ENCODE measurements at regions not wholly inside any gene's neighbourhood (a gene's known extent, or its start where the extent isn't known, plus 50 kb on each side); places are given as distances from the start of the nearest gene placed in this dataset.
"Not testable (repeated sequence)": the region's sequence is repeated elsewhere in the genome, so short reads cannot be mapped to it uniquely, and the experiment has no call there.

GRCh38 chr2:167651406-167652151 lies 595.8 kb downstream of the STK39 start:
- intact Hi-C loops (cut with DNase I): no loop called here
- H3K27ac ChIP-seq: no peak overlapping the region
- no peaks in the 10 kb centered on the region for H3K27me3 ChIP-seq
- ATAC-seq (no peak), DNase-seq (no peak)
- H3K4me1 ChIP-seq: no peaks in the 10 kb centered on the region
- no peaks in the 10 kb centered on the region for H3K36me3 ChIP-seq
- TF ChIP-seq CTCF (IDR thresholded peaks at IDR 0.05): no peak
- no peak overlapping the region for H3K4me3 ChIP-seq
- no peaks in the 10 kb centered on the region for H3K9me3 ChIP-seq

DNA sequence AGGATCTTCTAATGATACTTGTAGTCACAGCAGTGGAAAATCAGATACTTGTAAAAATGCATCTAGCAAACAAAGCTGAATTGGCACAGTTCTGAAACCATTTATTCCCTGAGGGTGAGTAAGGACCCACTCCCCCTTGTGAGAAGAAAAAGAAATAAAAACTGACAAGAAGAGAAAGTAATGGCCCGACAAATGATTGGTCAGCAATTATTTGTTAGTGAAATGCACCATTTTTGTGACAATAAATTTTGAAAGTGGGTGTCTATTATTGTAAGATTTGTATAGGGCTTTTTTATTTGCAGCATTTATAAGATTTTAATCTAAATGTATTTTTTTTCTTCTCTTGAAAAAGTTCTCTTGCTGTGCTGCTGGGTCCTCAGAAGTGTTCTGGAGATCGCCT lies 600.8 kb downstream of the STK39 start:
- Histone ChIP-seq H3K27me3 (no peaks in the 10 kb centered on the region), H3K27ac (no peak overlapping the region), H3K4me3 (no peak overlapping the region), H3K36me3 (no peaks in the 10 kb centered on the region), H3K4me1 (no peaks in the 10 kb centered on the region), H3K9me3 (no peaks in the 10 kb centered on the region)
- ATAC-seq (no peak), DNase-seq (no peak)
- TF ChIP-seq CTCF (IDR thresholded peaks at IDR 0.05): no peak
- intact Hi-C loops (cut with DNase I): no loop called here

GRCh38 chr2:167640096-167640495 lies 607.3 kb downstream of the STK39 start:
- intact Hi-C loops (cut with DNase I): no loop called here
- Histone ChIP-seq H3K4me3 (no peak overlapping the region), H3K27ac (no peak overlapping the region), H3K4me1 (no peaks in the 10 kb centered on the region), H3K36me3 (no peaks in the 10 kb centered on the region), H3K27me3 (no peaks in the 10 kb centered on the region), H3K9me3 (no peaks in the 10 kb centered on the region)
- TF ChIP-seq CTCF (IDR thresholded peaks at IDR 0.05): no peak
- ATAC-seq: no peak
- no peak for DNase-seq

- no peaks in the 10 kb centered on the region for H3K36me3 ChIP-seq
- ATAC-seq (no peak), DNase-seq (no peak)
- H3K27me3 ChIP-seq: no peaks in the 10 kb centered on the region
- no peaks in the 10 kb centered on the region for H3K4me1 ChIP-seq
- H3K4me3 ChIP-seq: no peak overlapping the region
- intact Hi-C loops (cut with DNase I): no loop called here
- no peak overlapping the region for H3K27ac ChIP-seq
- no peaks in the 10 kb centered on the region for H3K9me3 ChIP-seq
- no peak for TF ChIP-seq CTCF (IDR thresholded peaks at IDR 0.05)
These were observed 609.7 kb downstream of the STK39 start for GRCh38 chr2:167637741-167638140.

DNA sequence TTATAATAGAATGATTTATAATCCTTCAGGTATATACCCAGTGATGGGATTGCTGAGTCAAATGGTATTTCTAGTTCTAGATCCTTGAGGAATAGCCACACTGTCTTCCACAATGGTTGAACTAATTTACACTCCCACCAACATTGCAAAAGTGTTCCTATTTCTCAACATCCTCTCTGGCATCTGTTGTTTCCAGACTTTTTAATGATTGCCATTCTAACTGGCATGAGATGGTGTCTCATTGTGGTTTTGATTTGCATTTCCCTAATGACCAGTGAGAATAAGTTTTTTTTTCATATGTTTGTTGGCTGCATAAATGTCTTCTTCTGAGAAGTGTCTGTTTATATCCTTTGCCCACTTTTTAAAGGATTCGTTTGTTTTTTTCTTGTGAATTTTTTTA lies 615.1 kb downstream of the STK39 start:
- H3K27ac ChIP-seq; H3K4me1 ChIP-seq; ATAC-seq; H3K9me3 ChIP-seq; H3K4me3 ChIP-seq; H3K36me3 ChIP-seq; DNase-seq; intact Hi-C loops (cut with DNase I); H3K27me3 ChIP-seq: not testable (repeated sequence)

DNA sequence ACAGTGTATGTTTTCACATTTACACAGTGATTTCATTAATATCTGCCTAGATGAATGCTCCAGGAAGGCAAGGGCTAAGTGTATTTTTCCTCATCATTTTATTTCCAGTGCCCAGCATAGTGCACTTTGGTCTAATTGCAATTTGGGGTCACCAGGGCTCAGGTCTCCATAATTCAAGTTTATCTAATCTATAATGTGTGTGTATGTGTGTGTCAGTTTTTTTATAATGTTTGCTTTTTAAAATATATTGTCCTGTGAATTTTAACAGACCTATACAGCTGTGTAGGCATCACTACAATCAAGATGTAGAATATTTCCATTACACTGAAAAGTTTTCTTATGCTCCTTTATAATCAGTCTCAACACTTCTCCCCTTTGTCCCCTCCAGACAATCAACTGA lies 620.4 kb downstream of the STK39 start:
- no peaks in the 10 kb centered on the region for H3K4me1 ChIP-seq
- no peaks in the 10 kb centered on the region for H3K9me3 ChIP-seq
- TF ChIP-seq CTCF (IDR thresholded peaks at IDR 0.05): no peak
- H3K27me3 ChIP-seq: no peaks in the 10 kb centered on the region
- DNase-seq (no peak), ATAC-seq (no peak)
- H3K36me3 ChIP-seq: no peaks in the 10 kb centered on the region
- H3K4me3 ChIP-seq: no peak overlapping the region
- intact Hi-C loops (cut with DNase I): no loop called here
- H3K27ac ChIP-seq: no peak overlapping the region
